HepG2 (cell line): ENCODE measurements at regions not wholly inside any gene's neighbourhood (a gene's known extent, or its start where the extent isn't known, plus 50 kb on each side); places are given as distances from the start of the nearest gene placed in this dataset.

ENCODE experiments used
- CAMTA2 ChIP-seq: sonication (generic); formaldehyde crosslinking; IDR thresholded peaks from 2 replicates; pipeline ENCODE4 v1.4.0; 2020; ENCODE audit warnings: mild to moderate bottlenecking, missing genetic modification reagents, borderline replicate concordance
- CC2D1A ChIP-seq: sonication (generic); formaldehyde crosslinking; IDR thresholded peaks from 2 replicates; pipeline ENCODE4 v1.8.1; 2023; ENCODE audit warnings: mild to moderate bottlenecking, missing genetic modification reagents
- CEBPB ChIP-seq: IDR thresholded peaks from 2 replicates; pipeline ENCODE4 v1.6.1; 2011; ENCODE audit warnings: low read depth, low read length, improper control_type of control experiment, borderline replicate concordance
- ETV6 ChIP-seq: sonication (generic); formaldehyde crosslinking; conservative IDR thresholded peaks from 2 replicates; pipeline ENCODE4 v1.4.0; 2020; ENCODE audit warnings: missing genetic modification reagents
- HNRNPH1 ChIP-seq: fragments of 200-400 bp; formaldehyde crosslinking; optimal IDR thresholded peaks from 2 replicates; pipeline ENCODE3; 2017; ENCODE audit warnings: mild to moderate bottlenecking, low read depth, low read length
- JUNB ChIP-seq: sonication (generic); formaldehyde crosslinking; IDR thresholded peaks from 2 replicates; pipeline ENCODE4 v1.8.0; 2022; ENCODE audit warnings: missing genetic modification reagents, mild to moderate bottlenecking, borderline replicate concordance
- NFYB ChIP-seq: sonication (generic); formaldehyde crosslinking; IDR thresholded peaks from 2 replicates; pipeline ENCODE4 v1.4.0; 2020; ENCODE audit warnings: missing genetic modification reagents
- POLR2A ChIP-seq, 2 experiments: IDR thresholded peaks; 2 replicates each; pipeline ENCODE4 v1.6.1; 2011; ENCODE audit warnings: low read depth in 2 of 2, low read length in 2 of 2, mild to moderate bottlenecking in 1 of 2, moderate library complexity in 1 of 2; ENCODE audit not compliant: insufficient read depth in 1 of 2
- TARDBP ChIP-seq: sonication (generic); formaldehyde crosslinking; IDR thresholded peaks from 2 replicates; pipeline ENCODE4 v1.8.0; 2022; ENCODE audit warnings: mild to moderate bottlenecking, missing genetic modification reagents
- TP53 ChIP-seq: sonication (generic); formaldehyde crosslinking; conservative IDR thresholded peaks from 2 replicates; pipeline ENCODE4 v1.4.0; 2020; ENCODE audit warnings: missing genetic modification reagents
- ZNF33B ChIP-seq: sonication (generic); formaldehyde crosslinking; IDR thresholded peaks from 2 replicates; pipeline ENCODE4 v1.5.1; 2020; ENCODE audit warnings: mild to moderate bottlenecking, missing genetic modification reagents
- ZNF598 ChIP-seq: sonication (generic); formaldehyde crosslinking; IDR thresholded peaks from 2 replicates; pipeline ENCODE4 v1.5.1; 2020; ENCODE audit warnings: mild to moderate bottlenecking, missing genetic modification reagents, borderline replicate concordance
- TF ChIP-seq, protein P1 (sequence below): sonication (generic); formaldehyde crosslinking; IDR thresholded peaks from 2 replicates; pipeline ENCODE4 v1.4.0; 2020; ENCODE audit warnings: missing genetic modification reagents
- TF ChIP-seq, protein P2 (sequence below): sonication (generic); formaldehyde crosslinking; IDR thresholded peaks from 2 replicates; pipeline ENCODE4 v1.4.0; 2020; ENCODE audit warnings: missing genetic modification reagents

DNA sequence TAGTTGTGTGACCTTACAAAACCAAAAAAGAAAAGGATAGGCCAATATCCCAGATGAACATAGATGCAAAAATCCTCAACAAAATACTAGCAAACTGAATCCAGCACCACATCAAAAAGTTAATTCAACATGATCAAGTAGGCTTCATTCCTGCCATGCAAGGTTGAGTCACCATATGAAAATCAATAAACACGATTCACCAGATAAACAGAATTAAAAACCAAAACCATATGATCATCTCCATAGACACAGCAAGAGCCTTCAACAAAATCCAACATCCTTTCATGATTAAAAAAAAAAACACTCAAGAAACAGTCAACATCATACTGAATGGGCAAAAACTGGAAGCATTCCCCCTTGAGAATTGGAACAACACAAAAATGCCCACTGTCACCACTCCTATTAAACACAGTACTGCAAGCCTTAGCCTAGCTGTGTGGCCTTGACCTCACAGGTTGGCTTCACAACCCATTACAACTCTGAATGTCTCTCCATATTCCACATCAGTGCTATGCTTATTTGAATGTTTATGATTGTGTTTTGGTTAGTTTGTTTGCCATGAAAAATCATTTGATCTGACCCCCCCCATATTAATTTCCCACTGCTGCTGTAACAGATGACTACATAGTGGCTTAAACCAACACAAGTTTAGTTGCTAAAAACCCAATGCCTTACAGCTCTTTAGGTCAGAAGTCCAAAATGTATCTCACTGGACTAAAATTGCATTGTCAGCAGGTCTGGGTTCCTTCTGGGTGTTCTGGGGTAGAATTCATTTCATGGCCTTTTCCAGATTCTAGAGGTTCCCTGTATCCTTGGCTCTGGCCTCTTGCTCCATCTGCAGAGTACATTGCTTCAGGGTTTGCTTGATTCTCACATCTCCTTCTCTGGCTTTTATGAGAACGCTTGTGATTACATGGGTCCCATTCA, 257.1 kb upstream of the DYNLRB2 start:
- TF ChIP-seq POLR2A (IDR thresholded peaks at IDR 0.05; ENCODE audit: insufficient read depth in 1 of 2, low read depth in 2 of 2, low read length in 2 of 2) (no peak), CC2D1A (no peak), ZNF598 (CRISPR knock-in tag) (no peak), CEBPB (no peak), ZNF33B (CRISPR knock-in tag) (no peak), TP53 (no peak), ETV6 (CRISPR knock-in tag) (no peak), HNRNPH1 (no peak), TARDBP (CRISPR knock-in tag) (no peak), CAMTA2 (no peak), NFYB (CRISPR knock-in tag) (no peak), JUNB (CRISPR knock-in tag) (no peak)
- TF ChIP-seq, protein P1, sequence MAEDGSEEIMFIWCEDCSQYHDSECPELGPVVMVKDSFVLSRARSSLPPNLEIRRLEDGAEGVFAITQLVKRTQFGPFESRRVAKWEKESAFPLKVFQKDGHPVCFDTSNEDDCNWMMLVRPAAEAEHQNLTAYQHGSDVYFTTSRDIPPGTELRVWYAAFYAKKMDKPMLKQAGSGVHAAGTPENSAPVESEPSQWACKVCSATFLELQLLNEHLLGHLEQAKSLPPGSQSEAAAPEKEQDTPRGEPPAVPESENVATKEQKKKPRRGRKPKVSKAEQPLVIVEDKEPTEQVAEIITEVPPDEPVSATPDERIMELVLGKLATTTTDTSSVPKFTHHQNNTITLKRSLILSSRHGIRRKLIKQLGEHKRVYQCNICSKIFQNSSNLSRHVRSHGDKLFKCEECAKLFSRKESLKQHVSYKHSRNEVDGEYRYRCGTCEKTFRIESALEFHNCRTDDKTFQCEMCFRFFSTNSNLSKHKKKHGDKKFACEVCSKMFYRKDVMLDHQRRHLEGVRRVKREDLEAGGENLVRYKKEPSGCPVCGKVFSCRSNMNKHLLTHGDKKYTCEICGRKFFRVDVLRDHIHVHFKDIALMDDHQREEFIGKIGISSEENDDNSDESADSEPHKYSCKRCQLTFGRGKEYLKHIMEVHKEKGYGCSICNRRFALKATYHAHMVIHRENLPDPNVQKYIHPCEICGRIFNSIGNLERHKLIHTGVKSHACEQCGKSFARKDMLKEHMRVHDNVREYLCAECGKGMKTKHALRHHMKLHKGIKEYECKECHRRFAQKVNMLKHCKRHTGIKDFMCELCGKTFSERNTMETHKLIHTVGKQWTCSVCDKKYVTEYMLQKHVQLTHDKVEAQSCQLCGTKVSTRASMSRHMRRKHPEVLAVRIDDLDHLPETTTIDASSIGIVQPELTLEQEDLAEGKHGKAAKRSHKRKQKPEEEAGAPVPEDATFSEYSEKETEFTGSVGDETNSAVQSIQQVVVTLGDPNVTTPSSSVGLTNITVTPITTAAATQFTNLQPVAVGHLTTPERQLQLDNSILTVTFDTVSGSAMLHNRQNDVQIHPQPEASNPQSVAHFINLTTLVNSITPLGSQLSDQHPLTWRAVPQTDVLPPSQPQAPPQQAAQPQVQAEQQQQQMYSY: no peak
- TF ChIP-seq, protein P2, sequence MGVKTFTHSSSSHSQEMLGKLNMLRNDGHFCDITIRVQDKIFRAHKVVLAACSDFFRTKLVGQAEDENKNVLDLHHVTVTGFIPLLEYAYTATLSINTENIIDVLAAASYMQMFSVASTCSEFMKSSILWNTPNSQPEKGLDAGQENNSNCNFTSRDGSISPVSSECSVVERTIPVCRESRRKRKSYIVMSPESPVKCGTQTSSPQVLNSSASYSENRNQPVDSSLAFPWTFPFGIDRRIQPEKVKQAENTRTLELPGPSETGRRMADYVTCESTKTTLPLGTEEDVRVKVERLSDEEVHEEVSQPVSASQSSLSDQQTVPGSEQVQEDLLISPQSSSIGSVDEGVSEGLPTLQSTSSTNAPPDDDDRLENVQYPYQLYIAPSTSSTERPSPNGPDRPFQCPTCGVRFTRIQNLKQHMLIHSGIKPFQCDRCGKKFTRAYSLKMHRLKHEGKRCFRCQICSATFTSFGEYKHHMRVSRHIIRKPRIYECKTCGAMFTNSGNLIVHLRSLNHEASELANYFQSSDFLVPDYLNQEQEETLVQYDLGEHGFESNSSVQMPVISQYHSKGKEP: no peak
